ENCODE measurements at regions not wholly inside any gene's neighbourhood (a gene's known extent, or its start where the extent isn't known, plus 50 kb on each side); places are given as distances from the start of the nearest gene placed in this dataset.

GRCh38 chr12:108430245-108430644 is 84.8 kb upstream of the FICD start:
- Mint-ChIP-seq H3K4me3 (no peak overlapping the region), H3K4me1 (peaks cover 9 to 17% of the 10 kb centered on the region in 2 experiments), H3K36me3 (ENCODE audit: insufficient read depth in 1 of 3, low read depth in 3 of 3) (no peaks in the 10 kb centered on the region; a peak in 1 of 7 replicates), H3K27ac (no peak overlapping the region), H3K27me3 (ENCODE audit: low read depth) (no peaks in the 10 kb centered on the region), H3K9me3 (peaks cover 0 to 7% of the 10 kb centered on the region in 2 experiments; a peak in 2 of 5 replicates)
- Histone ChIP-seq H4K5ac (ENCODE audit: insufficient read length, low read depth, low read length) (no peak overlapping the region), H2BK15ac (ENCODE audit: low read depth, low read length) (no peak overlapping the region), H3K23ac (ENCODE audit: insufficient read length, low read depth, low read length) (no peak overlapping the region), H3K4me2 (ENCODE audit: insufficient read depth, insufficient read length, low read length) (no peak overlapping the region), H2BK120ac (ENCODE audit: low read depth, low read length, poor library complexity, severe bottlenecking) (no peak overlapping the region), H3K27me3 (ENCODE audit: insufficient read depth, low read length) (no peaks in the 10 kb centered on the region), H3K56ac (ENCODE audit: insufficient read length, low read depth, low read length) (no peak overlapping the region), H3T11ph (ENCODE audit: low read length) (no peak overlapping the region), H3K18ac (ENCODE audit: insufficient read length, low read depth, low read length) (no peak overlapping the region), H3K79me1 (ENCODE audit: insufficient read depth, low read depth, low read length, poor library complexity, severe bottlenecking) (no peaks in the 10 kb centered on the region), H3K14ac (ENCODE audit: insufficient read depth, low read length) (no peak overlapping the region), H2AK5ac (ENCODE audit: insufficient read length, low read length) (no peak overlapping the region), H2BK5ac (ENCODE audit: insufficient read length, low read length) (no peak overlapping the region), H2AFZ (ENCODE audit: low read length) (no peak overlapping the region), H3K79me2 (ENCODE audit: insufficient read depth, low read length) (no peaks in the 10 kb centered on the region), H3K9me3 (ENCODE audit: control insufficient read depth, low read depth, low read length) (no peaks in the 10 kb centered on the region), H2BK20ac (ENCODE audit: low read depth, low read length, poor library complexity, severe bottlenecking) (no peak overlapping the region), H4K20me1 (ENCODE audit: control insufficient read depth, insufficient read depth, insufficient read length) (no peaks in the 10 kb centered on the region), H3K27ac (ENCODE audit: insufficient read length, low read depth, low read length) (no peak overlapping the region), H3K4ac (ENCODE audit: low read depth, low read length) (no peak overlapping the region), H4K91ac (ENCODE audit: insufficient read length, low read depth, low read length) (no peak overlapping the region), H4K8ac (replicated peaks; ENCODE audit: insufficient read length, low read depth, low read length) (no peak overlapping the region), H3K23me2 (ENCODE audit: insufficient read length, low read depth, low read length, poor library complexity, severe bottlenecking) (no peaks in the 10 kb centered on the region), H3K9ac (ENCODE audit: extremely low read depth, insufficient read length, low read length) (no peak overlapping the region), H2BK12ac (ENCODE audit: insufficient read length, low read depth, low read length) (no peak overlapping the region), H3K4me1 (ENCODE audit: insufficient read depth, low read length) (no peaks in the 10 kb centered on the region)
- WGBS (ENCODE audit: extremely low coverage, insufficient read length, low lambda C conversion rate), result no CpG with 5 or more reads among the region's 6 CpGs
- no peak for TF ChIP-seq CTCF (conservative IDR thresholded peaks at IDR 0.05)
- DNase-seq, result no peak
